Ascending aorta (tissue), 2 donors: ENCODE measurements at regions not wholly inside any gene's neighbourhood (a gene's known extent, or its start where the extent isn't known, plus 50 kb on each side); places are given as distances from the start of the nearest gene placed in this dataset.

Source experiments
- DNase-seq, 2 donors: peaks; one replicate each; pipeline ENCODE4 v3.0.0-alpha.2; 2019; ENCODE audit warnings: low spot score in 2 of 2
- H3K27ac ChIP-seq, 2 donors: fragments of 200-600 bp; sonication (generic); one replicate each; pipeline ENCODE4 v1.5.1; 2016 to 2017; ENCODE audit warnings: mild to moderate bottlenecking in 1 of 2
- H3K27me3 ChIP-seq: fragments of 200-600 bp; sonication (generic); one replicate; pipeline ENCODE4 v1.5.1; 2017
- H3K36me3 ChIP-seq, 2 donors: fragments of 200-600 bp; sonication (generic); one replicate each; pipeline ENCODE4 v1.5.1; 2016
- H3K4me1 ChIP-seq, 2 donors: fragments of 200-600 bp; sonication (generic); one replicate each; pipeline ENCODE4 v1.5.1; 2016 to 2017; ENCODE audit warnings: mild to moderate bottlenecking in 1 of 2
- H3K4me3 ChIP-seq, 2 donors: fragments of 200-600 bp; sonication (generic); one replicate each; pipeline ENCODE4 v1.5.1; 2016 to 2017; ENCODE audit warnings: mild to moderate bottlenecking in 1 of 2
- H3K9me3 ChIP-seq, 2 donors: fragments of 200-600 bp; sonication (generic); one replicate each; pipeline ENCODE4 v1.5.1; 2016
- intact Hi-C: fragments of 100-400 bp; cut with DNase I; formaldehyde crosslinking; loops from one replicate; pipeline ENCODE4 v1.15.1; 2023
- TF ChIP-seq, protein P1 (sequence below), 3 experiments: fragments of 200-600 bp in 2 of 3; fragments of 450-650 bp in 1 of 3; sonication (generic) in 2 of 3; IDR thresholded peaks; one replicate each; pipeline ENCODE4 v1.5.1; 2016 to 2019; ENCODE audit warnings: antibody characterized with exemption in 3 of 3, mild to moderate bottlenecking in 1 of 3, moderate library complexity in 1 of 3

GRCh38 chr10:131420867-131421266 lies 109.3 kb upstream of the TCERG1L start:
- Histone ChIP-seq H3K27me3 (no peaks in the 10 kb centered on the region), H3K27ac (no peak overlapping the region), H3K4me3 (no peak overlapping the region), H3K36me3 (no peaks in the 10 kb centered on the region), H3K4me1 (no peaks in the 10 kb centered on the region), H3K9me3 (no peaks in the 10 kb centered on the region)
- intact Hi-C loops, result no loop called here
- no peak for DNase-seq
- TF ChIP-seq, protein P1, sequence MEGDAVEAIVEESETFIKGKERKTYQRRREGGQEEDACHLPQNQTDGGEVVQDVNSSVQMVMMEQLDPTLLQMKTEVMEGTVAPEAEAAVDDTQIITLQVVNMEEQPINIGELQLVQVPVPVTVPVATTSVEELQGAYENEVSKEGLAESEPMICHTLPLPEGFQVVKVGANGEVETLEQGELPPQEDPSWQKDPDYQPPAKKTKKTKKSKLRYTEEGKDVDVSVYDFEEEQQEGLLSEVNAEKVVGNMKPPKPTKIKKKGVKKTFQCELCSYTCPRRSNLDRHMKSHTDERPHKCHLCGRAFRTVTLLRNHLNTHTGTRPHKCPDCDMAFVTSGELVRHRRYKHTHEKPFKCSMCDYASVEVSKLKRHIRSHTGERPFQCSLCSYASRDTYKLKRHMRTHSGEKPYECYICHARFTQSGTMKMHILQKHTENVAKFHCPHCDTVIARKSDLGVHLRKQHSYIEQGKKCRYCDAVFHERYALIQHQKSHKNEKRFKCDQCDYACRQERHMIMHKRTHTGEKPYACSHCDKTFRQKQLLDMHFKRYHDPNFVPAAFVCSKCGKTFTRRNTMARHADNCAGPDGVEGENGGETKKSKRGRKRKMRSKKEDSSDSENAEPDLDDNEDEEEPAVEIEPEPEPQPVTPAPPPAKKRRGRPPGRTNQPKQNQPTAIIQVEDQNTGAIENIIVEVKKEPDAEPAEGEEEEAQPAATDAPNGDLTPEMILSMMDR (IDR thresholded peaks at IDR 0.05), result no peak

GRCh38 chr10:131421381-131421780 lies 109.9 kb upstream of the TCERG1L start:
- no peaks in the 10 kb centered on the region for H3K27me3 ChIP-seq
- DNase-seq, result no peak
- TF ChIP-seq, protein P1 (IDR thresholded peaks at IDR 0.05), result no peak
- no peaks in the 10 kb centered on the region for H3K36me3 ChIP-seq
- intact Hi-C loops, result no loop called here
- H3K4me1 ChIP-seq, result no peaks in the 10 kb centered on the region
- H3K4me3 ChIP-seq, result no peak overlapping the region
- no peak overlapping the region for H3K27ac ChIP-seq
- H3K9me3 ChIP-seq, result no peaks in the 10 kb centered on the region

- intact Hi-C loops, result no loop called here
- TF ChIP-seq, protein P1 (IDR thresholded peaks at IDR 0.05), result no peak
- no peak for DNase-seq
- Histone ChIP-seq H3K36me3 (no peaks in the 10 kb centered on the region), H3K9me3 (no peaks in the 10 kb centered on the region), H3K27ac (no peak overlapping the region), H3K4me3 (no peak overlapping the region), H3K27me3 (no peaks in the 10 kb centered on the region), H3K4me1 (no peaks in the 10 kb centered on the region)
Measured at GRCh38 chr10:131422731-131423130, 111.2 kb upstream of the TCERG1L start.

DNA sequence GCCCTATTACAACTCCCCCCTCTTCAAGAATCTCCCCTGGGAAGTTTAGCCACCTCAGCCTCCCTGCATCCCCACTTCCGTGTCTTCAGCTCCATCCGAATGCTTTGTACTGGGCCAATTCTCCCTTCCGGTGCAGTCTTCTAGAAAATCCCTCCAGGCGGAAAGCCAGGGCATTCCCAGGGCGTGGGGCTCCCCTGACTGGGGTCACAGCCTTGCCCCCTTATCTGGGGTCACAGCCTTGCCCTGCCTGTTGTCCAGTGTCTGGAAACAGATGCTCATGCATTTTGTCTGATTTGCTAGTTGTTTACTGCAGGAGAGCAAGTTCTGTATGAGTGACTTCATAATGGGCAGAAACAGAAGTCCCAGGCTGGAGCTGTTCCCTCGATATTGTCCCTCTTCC lies 112.5 kb upstream of the TCERG1L start:
- Histone ChIP-seq H3K27me3 (no peaks in the 10 kb centered on the region), H3K4me3 (no peak overlapping the region), H3K27ac (no peak overlapping the region), H3K4me1 (no peaks in the 10 kb centered on the region), H3K36me3 (no peaks in the 10 kb centered on the region), H3K9me3 (no peaks in the 10 kb centered on the region)
- intact Hi-C loops, result no loop called here
- DNase-seq, result no peak
- TF ChIP-seq, protein P1 (IDR thresholded peaks at IDR 0.05), result no peak

- DNase-seq, result no peak
- no peak overlapping the region for H3K27ac ChIP-seq
- intact Hi-C loops, result no loop called here
Measured at GRCh38 chr10:131424836-131425491, 113.4 kb upstream of the TCERG1L start.

More at GRCh38 chr10:131424836-131425491, 113.4 kb upstream of the TCERG1L start:
- TF ChIP-seq, protein P1 (IDR thresholded peaks at IDR 0.05), result no peak
- H3K9me3 ChIP-seq, result no peaks in the 10 kb centered on the region
- no peaks in the 10 kb centered on the region for H3K36me3 ChIP-seq
- H3K4me3 ChIP-seq, result no peak overlapping the region
- H3K27me3 ChIP-seq, result no peaks in the 10 kb centered on the region
- H3K4me1 ChIP-seq, result no peaks in the 10 kb centered on the region
